Stimulated activated effector memory CD8-positive, alpha-beta T cell treated with anti-CD3 and anti-CD28 coated beads, Interleukin-12 subunit alpha, Interleukin-12 subunit beta, amount 100 ng/mL, for 72 hours (primary cell): ENCODE measurements at regions not wholly inside any gene's neighbourhood (a gene's known extent, or its start where the extent isn't known, plus 50 kb on each side); places are given as distances from the start of the nearest gene placed in this dataset.
"Not testable (repeated sequence)": the region's sequence is repeated elsewhere in the genome, so short reads cannot be mapped to it uniquely, and the experiment has no call there.

Experiments
- ATAC-seq: fragments of 150-1000 bp; cut with Tn5 transposase; 2 replicates; pipeline ENCODE4 v1.10.0; 2021
- DNase-seq, 2 donors: peaks; one replicate each; pipeline ENCODE4 v3.0.0; 2021 to 2022; ENCODE audit warnings: low spot score in 2 of 2
- H3K27ac Mint-ChIP-seq: one replicate; pipeline ENCODE4 v1.8.0; 2022; ENCODE audit warnings: mild to moderate bottlenecking, mixed read lengths
- H3K36me3 Mint-ChIP-seq: one replicate; pipeline ENCODE4 v1.8.0; 2022; ENCODE audit warnings: mild to moderate bottlenecking, mixed read lengths
- H3K4me1 Mint-ChIP-seq: one replicate; pipeline ENCODE4 v1.8.0; 2022; ENCODE audit warnings: mixed read lengths
- H3K4me3 Mint-ChIP-seq: one replicate; pipeline ENCODE4 v1.8.0; 2022; ENCODE audit warnings: mild to moderate bottlenecking, mixed read lengths
- H3K9me3 Mint-ChIP-seq: one replicate; pipeline ENCODE4 v1.8.0; 2022; ENCODE audit warnings: mixed read lengths

GRCh38 chr12:33022724-33023123 lies 126.1 kb upstream of the PKP2 start:
- not testable (repeated sequence) for H3K9me3 Mint-ChIP-seq, ATAC-seq, H3K36me3 Mint-ChIP-seq, H3K4me3 Mint-ChIP-seq, H3K4me1 Mint-ChIP-seq, DNase-seq, H3K27ac Mint-ChIP-seq

GRCh38 chr12:33017029-33017428 lies 120.5 kb upstream of the PKP2 start:
- not testable (repeated sequence) for H3K36me3 Mint-ChIP-seq, H3K9me3 Mint-ChIP-seq, H3K27ac Mint-ChIP-seq, ATAC-seq, H3K4me1 Mint-ChIP-seq, DNase-seq, H3K4me3 Mint-ChIP-seq

GRCh38 chr12:33012226-33012625 lies 115.6 kb upstream of the PKP2 start:
- H3K27ac Mint-ChIP-seq: no peak overlapping the region
- H3K9me3 Mint-ChIP-seq: peaks cover 13% of the 10 kb centered on the region
- ATAC-seq (no peak), DNase-seq (no peak)
- no peak overlapping the region for H3K4me3 Mint-ChIP-seq
- H3K4me1 Mint-ChIP-seq: no peaks in the 10 kb centered on the region
- no peaks in the 10 kb centered on the region for H3K36me3 Mint-ChIP-seq

- H3K4me3 Mint-ChIP-seq: no peak overlapping the region
- ATAC-seq (no peak), DNase-seq (no peak)
- H3K36me3 Mint-ChIP-seq: no peaks in the 10 kb centered on the region
- peaks cover 10% of the 10 kb centered on the region for H3K9me3 Mint-ChIP-seq
- H3K27ac Mint-ChIP-seq: no peak overlapping the region
- no peaks in the 10 kb centered on the region for H3K4me1 Mint-ChIP-seq
These were observed 109.5 kb upstream of the PKP2 start for GRCh38 chr12:33006106-33006505.

- Mint-ChIP-seq H3K27ac (no peak overlapping the region), H3K4me1 (no peaks in the 10 kb centered on the region), H3K9me3 (peaks cover 2% of the 10 kb centered on the region), H3K36me3 (no peaks in the 10 kb centered on the region), H3K4me3 (no peak overlapping the region)
- ATAC-seq (no peak), DNase-seq (no peak)
These were observed 103.4 kb upstream of the PKP2 start for GRCh38 chr12:33000016-33000415.

GRCh38 chr12:32997471-32997870 lies 100.9 kb upstream of the PKP2 start:
- H3K27ac Mint-ChIP-seq: no peak overlapping the region
- no peaks in the 10 kb centered on the region for H3K4me1 Mint-ChIP-seq
- H3K36me3 Mint-ChIP-seq: no peaks in the 10 kb centered on the region
- H3K9me3 Mint-ChIP-seq: peaks cover 2% of the 10 kb centered on the region
- ATAC-seq (no peak), DNase-seq (no peak)
- no peak overlapping the region for H3K4me3 Mint-ChIP-seq

- H3K36me3 Mint-ChIP-seq: no peaks in the 10 kb centered on the region
- H3K4me1 Mint-ChIP-seq: no peaks in the 10 kb centered on the region
- H3K27ac Mint-ChIP-seq: no peak overlapping the region
These were observed 99.0 kb upstream of the PKP2 start for GRCh38 chr12:32995623-32996022.

GRCh38 chr12:32993404-32993803 lies 96.8 kb upstream of the PKP2 start:
- H3K4me1 Mint-ChIP-seq: no peaks in the 10 kb centered on the region
- ATAC-seq: no peak
- no peak overlapping the region for H3K4me3 Mint-ChIP-seq

More at GRCh38 chr12:32995623-32996022, 99.0 kb upstream of the PKP2 start:
- DNase-seq (no peak), ATAC-seq (no peak)
- no peaks in the 10 kb centered on the region for H3K9me3 Mint-ChIP-seq
- H3K4me3 Mint-ChIP-seq: no peak overlapping the region

GRCh38 chr12:32989705-32990104 lies 93.1 kb upstream of the PKP2 start:
- no peaks in the 10 kb centered on the region for H3K4me1 Mint-ChIP-seq
- DNase-seq: no peak
- no peaks in the 10 kb centered on the region for H3K36me3 Mint-ChIP-seq
- no peak overlapping the region for H3K4me3 Mint-ChIP-seq
- ATAC-seq: no peak
- no peak overlapping the region for H3K27ac Mint-ChIP-seq
- H3K9me3 Mint-ChIP-seq: peaks cover 2% of the 10 kb centered on the region

More at GRCh38 chr12:32993404-32993803, 96.8 kb upstream of the PKP2 start:
- no peak overlapping the region for H3K27ac Mint-ChIP-seq
- H3K36me3 Mint-ChIP-seq: no peaks in the 10 kb centered on the region
- peaks cover 2% of the 10 kb centered on the region for H3K9me3 Mint-ChIP-seq
- no peak for DNase-seq

- no peak overlapping the region for H3K4me3 Mint-ChIP-seq
- no peaks in the 10 kb centered on the region for H3K4me1 Mint-ChIP-seq
- H3K36me3 Mint-ChIP-seq: no peaks in the 10 kb centered on the region
- ATAC-seq (no peak), DNase-seq (no peak)
- no peak overlapping the region for H3K27ac Mint-ChIP-seq
- peaks cover 2% of the 10 kb centered on the region for H3K9me3 Mint-ChIP-seq
These were observed 92.4 kb upstream of the PKP2 start for GRCh38 chr12:32988982-32989381.

GRCh38 chr12:32987512-32987911 lies 90.9 kb upstream of the PKP2 start:
- ATAC-seq (no peak), DNase-seq (no peak)
- H3K4me3 Mint-ChIP-seq: no peak overlapping the region
- H3K36me3 Mint-ChIP-seq: no peaks in the 10 kb centered on the region
- H3K4me1 Mint-ChIP-seq: no peaks in the 10 kb centered on the region
- peaks cover 2% of the 10 kb centered on the region for H3K9me3 Mint-ChIP-seq
- H3K27ac Mint-ChIP-seq: no peak overlapping the region

GRCh38 chr12:32983968-32984367 lies 87.4 kb upstream of the PKP2 start:
- Mint-ChIP-seq H3K9me3 (peaks cover 4% of the 10 kb centered on the region), H3K27ac (no peak overlapping the region), H3K4me1 (no peaks in the 10 kb centered on the region), H3K4me3 (no peak overlapping the region), H3K36me3 (no peaks in the 10 kb centered on the region)
- ATAC-seq (no peak), DNase-seq (no peak)

GRCh38 chr12:32983332-32983731 lies 86.8 kb upstream of the PKP2 start:
- no peak for DNase-seq
- H3K36me3 Mint-ChIP-seq: no peaks in the 10 kb centered on the region
- H3K4me3 Mint-ChIP-seq: no peak overlapping the region
- ATAC-seq: no peak
- peaks cover 3% of the 10 kb centered on the region for H3K9me3 Mint-ChIP-seq
- no peak overlapping the region for H3K27ac Mint-ChIP-seq
- no peaks in the 10 kb centered on the region for H3K4me1 Mint-ChIP-seq

GRCh38 chr12:32981139-32981538 lies 84.6 kb upstream of the PKP2 start:
- ATAC-seq: no peak
- no peaks in the 10 kb centered on the region for H3K4me1 Mint-ChIP-seq
- no peak for DNase-seq
- no peaks in the 10 kb centered on the region for H3K36me3 Mint-ChIP-seq
- H3K4me3 Mint-ChIP-seq: no peak overlapping the region
- H3K27ac Mint-ChIP-seq: no peak overlapping the region
- peaks cover 7% of the 10 kb centered on the region for H3K9me3 Mint-ChIP-seq

- no peaks in the 10 kb centered on the region for H3K36me3 Mint-ChIP-seq
- ATAC-seq (no peak), DNase-seq (no peak)
- H3K4me3 Mint-ChIP-seq: no peak overlapping the region
- peaks cover 4% of the 10 kb centered on the region for H3K9me3 Mint-ChIP-seq
- no peak overlapping the region for H3K27ac Mint-ChIP-seq
- no peaks in the 10 kb centered on the region for H3K4me1 Mint-ChIP-seq
These were observed 78.5 kb upstream of the PKP2 start for GRCh38 chr12:32975122-32975521.

- DNase-seq: no peak
- H3K4me3 Mint-ChIP-seq: no peak overlapping the region
- no peaks in the 10 kb centered on the region for H3K36me3 Mint-ChIP-seq
- ATAC-seq: no peak
- no peaks in the 10 kb centered on the region for H3K4me1 Mint-ChIP-seq
- no peaks in the 10 kb centered on the region for H3K9me3 Mint-ChIP-seq
- H3K27ac Mint-ChIP-seq: no peak overlapping the region
These were observed 74.0 kb upstream of the PKP2 start for GRCh38 chr12:32970465-32971110.
